ENCODE measurements at regions not wholly inside any gene's neighbourhood (a gene's known extent, or its start where the extent isn't known, plus 50 kb on each side); places are given as distances from the start of the nearest gene placed in this dataset.
"Not testable (repeated sequence)": the region's sequence is repeated elsewhere in the genome, so short reads cannot be mapped to it uniquely, and the experiment has no call there.

DNA sequence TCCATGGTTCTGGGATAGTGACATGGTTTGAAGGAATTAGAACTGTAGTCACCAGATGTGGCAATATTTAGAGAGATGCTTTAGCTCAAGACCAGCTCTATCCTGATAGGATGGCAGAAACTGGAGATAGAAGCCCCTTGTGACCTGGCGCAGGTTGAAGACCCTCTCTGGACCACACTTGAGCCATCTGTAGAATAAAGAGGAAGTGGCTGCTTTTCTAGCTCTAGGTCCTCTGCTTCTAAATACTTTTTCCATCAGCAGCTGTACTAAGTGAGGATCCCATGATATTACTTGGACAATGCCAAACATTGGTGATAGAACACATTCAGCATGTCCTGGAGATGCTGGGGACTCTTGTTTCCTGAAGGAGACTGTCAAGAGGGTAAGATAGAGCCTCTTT lies 172.6 kb downstream of the PDCD6IP start:
- Mint-ChIP-seq H3K27me3 (ENCODE audit: insufficient read depth) (no peaks in the 10 kb centered on the region), H3K4me3 (no peak overlapping the region), H3K9me3 (no peaks in the 10 kb centered on the region), H3K36me3 (ENCODE audit: low read depth) (no peaks in the 10 kb centered on the region), H3K4me1 (ENCODE audit: low read depth) (no peaks in the 10 kb centered on the region), H3K27ac (no peak overlapping the region)
- DNase-seq (ENCODE audit: low spot score): no peak
- intact Hi-C loops (cut with micrococcal nuclease): no loop called here

DNA sequence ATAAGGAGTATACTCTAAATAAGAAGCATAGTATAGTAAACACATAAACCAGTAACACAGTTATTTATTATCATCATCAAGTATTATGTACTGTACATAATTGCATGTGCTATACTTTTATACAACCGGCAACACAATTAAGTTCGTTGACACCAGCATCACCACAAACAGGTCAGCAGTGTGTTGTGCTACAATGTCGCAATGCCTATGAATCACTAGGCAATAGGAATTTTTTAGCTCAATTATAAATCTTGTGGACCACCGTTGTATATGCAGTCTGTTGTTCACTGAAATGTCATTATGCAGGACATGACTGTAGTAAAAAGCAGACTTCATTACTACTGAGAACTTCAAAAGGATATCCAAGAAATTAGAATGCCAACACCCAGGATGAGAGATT lies 177.0 kb downstream of the PDCD6IP start:
- intact Hi-C loops (cut with micrococcal nuclease): no loop called here
- Mint-ChIP-seq H3K27me3 (ENCODE audit: insufficient read depth) (peaks cover 1% of the 10 kb centered on the region), H3K4me3 (no peak overlapping the region), H3K9me3 (no peaks in the 10 kb centered on the region), H3K27ac (no peak overlapping the region), H3K4me1 (ENCODE audit: low read depth) (no peaks in the 10 kb centered on the region), H3K36me3 (ENCODE audit: low read depth) (no peaks in the 10 kb centered on the region)
- DNase-seq (ENCODE audit: low spot score): no peak

- no peak overlapping the region for H3K27ac Mint-ChIP-seq
- H3K9me3 Mint-ChIP-seq: no peaks in the 10 kb centered on the region
- H3K27me3 Mint-ChIP-seq (ENCODE audit: insufficient read depth): peaks cover 1% of the 10 kb centered on the region
- intact Hi-C loops (cut with micrococcal nuclease): no loop called here
- no peak overlapping the region for H3K4me3 Mint-ChIP-seq
- no peak for DNase-seq (ENCODE audit: low spot score)
- H3K4me1 Mint-ChIP-seq (ENCODE audit: low read depth): no peaks in the 10 kb centered on the region
- H3K36me3 Mint-ChIP-seq (ENCODE audit: low read depth): no peaks in the 10 kb centered on the region
These were observed 178.8 kb downstream of the PDCD6IP start for GRCh38 chr3:33977227-33977626.

DNA sequence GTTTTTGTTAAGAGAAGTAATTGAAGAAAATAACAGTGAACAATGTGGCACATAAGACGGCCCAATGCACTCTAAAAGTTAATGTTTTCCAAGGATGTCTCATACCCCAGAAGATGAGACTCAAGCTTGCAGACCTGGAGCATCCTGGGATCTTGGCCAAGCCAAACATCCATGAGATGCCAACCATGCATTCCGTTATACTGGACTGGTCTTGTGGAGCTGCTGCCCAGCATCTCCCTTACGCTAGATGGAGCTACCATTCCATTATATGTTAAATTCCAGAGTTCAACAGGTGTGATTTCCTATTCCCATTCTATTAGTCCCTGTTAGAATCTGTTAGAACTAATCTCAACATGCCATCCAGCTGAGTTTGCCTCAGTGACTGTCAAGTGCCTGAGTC lies 181.8 kb downstream of the PDCD6IP start:
- DNase-seq (ENCODE audit: low spot score): no peak
- Mint-ChIP-seq H3K27ac (no peak overlapping the region), H3K4me1 (ENCODE audit: low read depth) (no peaks in the 10 kb centered on the region), H3K4me3 (no peak overlapping the region), H3K27me3 (ENCODE audit: insufficient read depth) (peaks cover 6% of the 10 kb centered on the region), H3K9me3 (peaks cover 5% of the 10 kb centered on the region), H3K36me3 (ENCODE audit: low read depth) (no peaks in the 10 kb centered on the region)
- intact Hi-C loops (cut with micrococcal nuclease): no loop called here

DNA sequence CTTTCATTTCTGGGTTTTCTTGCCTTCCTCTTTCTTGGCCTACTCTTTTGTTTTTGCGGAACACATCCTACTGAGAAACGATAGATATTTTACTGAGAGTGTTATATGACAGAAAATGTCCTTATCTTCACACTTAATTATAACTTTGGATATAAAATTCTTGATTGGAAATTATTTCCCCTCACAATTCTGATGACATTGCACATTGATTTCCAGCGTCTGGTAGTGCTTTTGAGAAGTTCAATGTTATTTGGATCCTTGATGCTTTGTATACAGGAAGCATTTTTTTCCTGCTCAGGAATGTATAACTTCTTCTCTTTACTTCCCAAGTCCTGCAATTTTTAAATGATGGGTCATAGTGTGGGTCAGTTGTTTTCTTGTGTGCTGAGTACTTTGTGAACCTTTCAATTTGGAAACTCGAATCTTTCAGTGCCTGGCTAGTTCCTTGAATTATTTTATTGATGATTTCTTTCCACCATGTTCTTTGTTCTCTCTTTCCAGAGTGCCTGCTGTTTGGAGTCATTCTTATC lies 183.9 kb downstream of the PDCD6IP start:
- H3K36me3 Mint-ChIP-seq (ENCODE audit: low read depth): no peaks in the 10 kb centered on the region
- H3K9me3 Mint-ChIP-seq: peaks cover 5% of the 10 kb centered on the region
- no peak overlapping the region for H3K4me3 Mint-ChIP-seq
- no peak overlapping the region for H3K27ac Mint-ChIP-seq
- intact Hi-C loops (cut with micrococcal nuclease): no loop called here
- H3K27me3 Mint-ChIP-seq (ENCODE audit: insufficient read depth): peaks cover 6% of the 10 kb centered on the region
- no peaks in the 10 kb centered on the region for H3K4me1 Mint-ChIP-seq (ENCODE audit: low read depth)
- DNase-seq (ENCODE audit: low spot score): no peak

DNA sequence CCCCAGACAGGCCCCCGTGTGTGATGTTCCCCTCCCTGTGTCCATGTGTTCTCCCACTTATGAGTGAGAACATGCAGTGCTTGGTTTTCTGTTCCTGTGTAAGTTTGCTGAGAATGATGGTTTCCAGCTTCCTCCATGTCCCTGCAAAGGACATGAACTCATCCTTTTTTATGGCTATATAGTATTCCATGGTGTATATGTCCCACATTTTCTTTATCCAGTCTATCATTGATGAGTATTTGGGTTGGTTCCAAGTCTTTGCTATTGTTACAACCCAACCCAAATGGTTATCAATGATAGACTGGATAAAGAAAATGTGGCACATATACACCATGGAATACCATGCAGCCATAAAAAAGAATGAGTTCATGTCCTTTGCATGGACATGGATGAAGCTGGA lies 184.5 kb downstream of the PDCD6IP start:
- intact Hi-C loops (cut with micrococcal nuclease); H3K4me1 Mint-ChIP-seq (ENCODE audit: low read depth); H3K27me3 Mint-ChIP-seq (ENCODE audit: insufficient read depth); H3K4me3 Mint-ChIP-seq; DNase-seq (ENCODE audit: low spot score); H3K27ac Mint-ChIP-seq; H3K9me3 Mint-ChIP-seq; H3K36me3 Mint-ChIP-seq (ENCODE audit: low read depth): not testable (repeated sequence)

GRCh38 chr3:33989229-33989628 lies 190.8 kb downstream of the PDCD6IP start:
- Mint-ChIP-seq H3K27ac (no peak overlapping the region), H3K4me3 (no peak overlapping the region), H3K4me1 (ENCODE audit: low read depth) (no peaks in the 10 kb centered on the region), H3K36me3 (ENCODE audit: low read depth) (no peaks in the 10 kb centered on the region), H3K9me3 (no peaks in the 10 kb centered on the region), H3K27me3 (ENCODE audit: insufficient read depth) (peaks cover 4% of the 10 kb centered on the region)
- intact Hi-C loops (cut with micrococcal nuclease): no loop called here
- no peak for DNase-seq (ENCODE audit: low spot score)

- Mint-ChIP-seq H3K4me1 (ENCODE audit: low read depth) (no peaks in the 10 kb centered on the region), H3K9me3 (peaks cover 10% of the 10 kb centered on the region), H3K27ac (no peak overlapping the region), H3K36me3 (ENCODE audit: low read depth) (no peaks in the 10 kb centered on the region), H3K27me3 (ENCODE audit: insufficient read depth) (peaks cover 2% of the 10 kb centered on the region), H3K4me3 (no peak overlapping the region)
- intact Hi-C loops (cut with micrococcal nuclease): no loop called here
- DNase-seq (ENCODE audit: low spot score): no peak
These were observed 193.2 kb downstream of the PDCD6IP start for GRCh38 chr3:33991673-33992072.

- Mint-ChIP-seq H3K27me3 (ENCODE audit: insufficient read depth) (peaks cover 2% of the 10 kb centered on the region), H3K27ac (no peak overlapping the region), H3K4me3 (no peak overlapping the region), H3K4me1 (ENCODE audit: low read depth) (no peaks in the 10 kb centered on the region), H3K36me3 (ENCODE audit: low read depth) (no peaks in the 10 kb centered on the region), H3K9me3 (peaks cover 12% of the 10 kb centered on the region)
- intact Hi-C loops (cut with micrococcal nuclease): no loop called here
- no peak for DNase-seq (ENCODE audit: low spot score)
These were observed 195.2 kb downstream of the PDCD6IP start for GRCh38 chr3:33993631-33994030.

DNA sequence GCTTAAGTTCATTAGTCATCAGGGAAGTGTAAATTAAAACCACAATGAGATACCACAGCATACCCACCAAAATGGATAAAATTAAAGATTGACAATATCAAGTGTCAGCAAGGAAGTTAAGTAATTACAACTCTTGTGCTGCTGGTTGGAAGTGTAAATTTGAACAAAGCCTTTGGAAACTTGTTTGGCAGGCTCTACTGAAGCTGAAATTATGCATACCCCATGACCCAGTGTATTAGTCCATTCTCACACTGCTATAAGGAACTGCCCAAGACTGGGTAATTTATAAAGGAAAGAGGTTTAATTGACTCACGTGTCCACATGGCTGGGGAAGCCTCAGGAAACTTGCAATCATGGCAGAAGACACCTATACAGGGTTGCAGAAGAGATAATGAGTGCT lies 196.1 kb downstream of the PDCD6IP start:
- no peaks in the 10 kb centered on the region for H3K4me1 Mint-ChIP-seq (ENCODE audit: low read depth)
- H3K27me3 Mint-ChIP-seq (ENCODE audit: insufficient read depth): peaks cover 2% of the 10 kb centered on the region
- DNase-seq (ENCODE audit: low spot score): no peak
- intact Hi-C loops (cut with micrococcal nuclease): no loop called here
- no peak overlapping the region for H3K4me3 Mint-ChIP-seq
- peaks cover 12% of the 10 kb centered on the region for H3K9me3 Mint-ChIP-seq
- H3K27ac Mint-ChIP-seq: no peak overlapping the region
- no peaks in the 10 kb centered on the region for H3K36me3 Mint-ChIP-seq (ENCODE audit: low read depth)

GRCh38 chr3:34000301-34000700 lies 201.9 kb downstream of the PDCD6IP start:
- H3K27ac Mint-ChIP-seq: no peak overlapping the region
- H3K36me3 Mint-ChIP-seq (ENCODE audit: low read depth): no peaks in the 10 kb centered on the region
- no peak overlapping the region for H3K4me3 Mint-ChIP-seq
- H3K27me3 Mint-ChIP-seq (ENCODE audit: insufficient read depth): no peaks in the 10 kb centered on the region
- intact Hi-C loops (cut with micrococcal nuclease): no loop called here
- DNase-seq (ENCODE audit: low spot score): no peak
- no peaks in the 10 kb centered on the region for H3K4me1 Mint-ChIP-seq (ENCODE audit: low read depth)
- peaks cover 8% of the 10 kb centered on the region for H3K9me3 Mint-ChIP-seq

DNA sequence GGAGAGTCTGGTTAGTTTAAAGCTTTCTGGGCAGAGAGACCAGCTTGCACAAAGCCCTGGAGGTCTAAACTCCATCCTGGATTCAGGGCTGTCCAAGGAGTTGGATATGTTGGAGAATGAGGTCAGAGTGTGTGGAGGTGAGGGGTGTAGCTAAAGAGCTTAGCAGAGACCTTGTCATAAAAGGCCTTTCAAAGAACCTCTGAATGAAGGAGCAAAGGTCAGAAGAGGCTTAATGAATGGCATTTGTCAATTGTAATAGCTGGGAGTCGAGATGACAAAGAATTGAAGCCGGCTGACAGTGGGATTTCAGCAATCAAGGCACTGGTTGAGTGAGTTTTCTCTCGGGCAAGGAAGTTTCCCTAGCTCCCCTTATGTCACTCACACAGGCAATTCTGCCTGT lies 202.6 kb downstream of the PDCD6IP start:
- Mint-ChIP-seq H3K27me3 (ENCODE audit: insufficient read depth) (no peaks in the 10 kb centered on the region), H3K27ac (no peak overlapping the region), H3K4me1 (ENCODE audit: low read depth) (no peaks in the 10 kb centered on the region), H3K36me3 (ENCODE audit: low read depth) (no peaks in the 10 kb centered on the region), H3K9me3 (peaks cover 8% of the 10 kb centered on the region), H3K4me3 (no peak overlapping the region)
- DNase-seq (ENCODE audit: low spot score): no peak
- intact Hi-C loops (cut with micrococcal nuclease): no loop called here

GRCh38 chr3:34001990-34002389 lies 203.6 kb downstream of the PDCD6IP start:
- Mint-ChIP-seq H3K9me3 (no peaks in the 10 kb centered on the region), H3K4me3 (no peak overlapping the region), H3K36me3 (ENCODE audit: low read depth) (no peaks in the 10 kb centered on the region), H3K27me3 (ENCODE audit: insufficient read depth) (no peaks in the 10 kb centered on the region), H3K27ac (no peak overlapping the region), H3K4me1 (ENCODE audit: low read depth) (no peaks in the 10 kb centered on the region)
- intact Hi-C loops (cut with micrococcal nuclease): no loop called here
- DNase-seq (ENCODE audit: low spot score): no peak

GRCh38 chr3:34002569-34003100 lies 204.2 kb downstream of the PDCD6IP start:
- no peak overlapping the region for H3K27ac Mint-ChIP-seq
- no peaks in the 10 kb centered on the region for H3K9me3 Mint-ChIP-seq
- DNase-seq (ENCODE audit: low spot score): no peak
- no peaks in the 10 kb centered on the region for H3K36me3 Mint-ChIP-seq (ENCODE audit: low read depth)
- intact Hi-C loops (cut with micrococcal nuclease): no loop called here
- H3K4me1 Mint-ChIP-seq (ENCODE audit: low read depth): no peaks in the 10 kb centered on the region
- no peak overlapping the region for H3K4me3 Mint-ChIP-seq
- no peaks in the 10 kb centered on the region for H3K27me3 Mint-ChIP-seq (ENCODE audit: insufficient read depth)
